ENCODE measurements at regions not wholly inside any gene's neighbourhood (a gene's known extent, or its start where the extent isn't known, plus 50 kb on each side); places are given as distances from the start of the nearest gene placed in this dataset.

- Mint-ChIP-seq H3K36me3 (ENCODE audit: low read depth) (no peaks in the 10 kb centered on the region), H3K4me3 (no peak overlapping the region), H3K4me1 (peaks cover 7% of the 10 kb centered on the region; the same call in 1 of the 3 replicates), H3K27ac (no peak overlapping the region), H3K27me3 (ENCODE audit: insufficient read depth, low read depth, poor library complexity) (peaks cover 11% of the 10 kb centered on the region), H3K9me3 (no peaks in the 10 kb centered on the region; the same call in 2 of the 3 replicates)
- Histone ChIP-seq H3K36me3 (ENCODE audit: insufficient read depth) (no peaks in the 10 kb centered on the region), H3K27ac (ENCODE audit: low read depth) (no peak overlapping the region), H3K4me2 (no peak overlapping the region), H3K27me3 (ENCODE audit: insufficient read depth) (no peaks in the 10 kb centered on the region), H3K4me3 (no peak overlapping the region), H3K79me2 (replicated peaks; ENCODE audit: insufficient read depth) (no peaks in the 10 kb centered on the region), H3K9me2 (ENCODE audit: insufficient read depth) (no peaks in the 10 kb centered on the region; the same call in 1 of the 2 replicates), H2AFZ (no peak overlapping the region), H3K4me1 (ENCODE audit: insufficient read depth) (no peaks in the 10 kb centered on the region), H4K20me1 (replicated peaks; ENCODE audit: insufficient read depth) (no peaks in the 10 kb centered on the region), H3F3A (replicated peaks; ENCODE audit: low read depth) (no peaks in the 10 kb centered on the region)
- ATAC-seq (no peak), DNase-seq (ENCODE audit: low spot score) (no peak)
- no peak for TF ChIP-seq NANOG (IDR thresholded peaks at IDR 0.05; ENCODE audit: borderline replicate concordance)
- TF ChIP-seq ZNF114 (CRISPR knock-in tag; IDR thresholded peaks at IDR 0.05): no peak
- TF ChIP-seq, protein P1, sequence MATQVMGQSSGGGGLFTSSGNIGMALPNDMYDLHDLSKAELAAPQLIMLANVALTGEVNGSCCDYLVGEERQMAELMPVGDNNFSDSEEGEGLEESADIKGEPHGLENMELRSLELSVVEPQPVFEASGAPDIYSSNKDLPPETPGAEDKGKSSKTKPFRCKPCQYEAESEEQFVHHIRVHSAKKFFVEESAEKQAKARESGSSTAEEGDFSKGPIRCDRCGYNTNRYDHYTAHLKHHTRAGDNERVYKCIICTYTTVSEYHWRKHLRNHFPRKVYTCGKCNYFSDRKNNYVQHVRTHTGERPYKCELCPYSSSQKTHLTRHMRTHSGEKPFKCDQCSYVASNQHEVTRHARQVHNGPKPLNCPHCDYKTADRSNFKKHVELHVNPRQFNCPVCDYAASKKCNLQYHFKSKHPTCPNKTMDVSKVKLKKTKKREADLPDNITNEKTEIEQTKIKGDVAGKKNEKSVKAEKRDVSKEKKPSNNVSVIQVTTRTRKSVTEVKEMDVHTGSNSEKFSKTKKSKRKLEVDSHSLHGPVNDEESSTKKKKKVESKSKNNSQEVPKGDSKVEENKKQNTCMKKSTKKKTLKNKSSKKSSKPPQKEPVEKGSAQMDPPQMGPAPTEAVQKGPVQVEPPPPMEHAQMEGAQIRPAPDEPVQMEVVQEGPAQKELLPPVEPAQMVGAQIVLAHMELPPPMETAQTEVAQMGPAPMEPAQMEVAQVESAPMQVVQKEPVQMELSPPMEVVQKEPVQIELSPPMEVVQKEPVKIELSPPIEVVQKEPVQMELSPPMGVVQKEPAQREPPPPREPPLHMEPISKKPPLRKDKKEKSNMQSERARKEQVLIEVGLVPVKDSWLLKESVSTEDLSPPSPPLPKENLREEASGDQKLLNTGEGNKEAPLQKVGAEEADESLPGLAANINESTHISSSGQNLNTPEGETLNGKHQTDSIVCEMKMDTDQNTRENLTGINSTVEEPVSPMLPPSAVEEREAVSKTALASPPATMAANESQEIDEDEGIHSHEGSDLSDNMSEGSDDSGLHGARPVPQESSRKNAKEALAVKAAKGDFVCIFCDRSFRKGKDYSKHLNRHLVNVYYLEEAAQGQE (IDR thresholded peaks at IDR 0.05; ENCODE audit: unreplicated experiment): no peak
- no peak for TF ChIP-seq ZNF331 (CRISPR knock-in tag; IDR thresholded peaks at IDR 0.05; ENCODE audit: low read depth)
These were observed 333.7 kb downstream of the DYSF start for GRCh38 chr2:71787108-71787415.

DNA sequence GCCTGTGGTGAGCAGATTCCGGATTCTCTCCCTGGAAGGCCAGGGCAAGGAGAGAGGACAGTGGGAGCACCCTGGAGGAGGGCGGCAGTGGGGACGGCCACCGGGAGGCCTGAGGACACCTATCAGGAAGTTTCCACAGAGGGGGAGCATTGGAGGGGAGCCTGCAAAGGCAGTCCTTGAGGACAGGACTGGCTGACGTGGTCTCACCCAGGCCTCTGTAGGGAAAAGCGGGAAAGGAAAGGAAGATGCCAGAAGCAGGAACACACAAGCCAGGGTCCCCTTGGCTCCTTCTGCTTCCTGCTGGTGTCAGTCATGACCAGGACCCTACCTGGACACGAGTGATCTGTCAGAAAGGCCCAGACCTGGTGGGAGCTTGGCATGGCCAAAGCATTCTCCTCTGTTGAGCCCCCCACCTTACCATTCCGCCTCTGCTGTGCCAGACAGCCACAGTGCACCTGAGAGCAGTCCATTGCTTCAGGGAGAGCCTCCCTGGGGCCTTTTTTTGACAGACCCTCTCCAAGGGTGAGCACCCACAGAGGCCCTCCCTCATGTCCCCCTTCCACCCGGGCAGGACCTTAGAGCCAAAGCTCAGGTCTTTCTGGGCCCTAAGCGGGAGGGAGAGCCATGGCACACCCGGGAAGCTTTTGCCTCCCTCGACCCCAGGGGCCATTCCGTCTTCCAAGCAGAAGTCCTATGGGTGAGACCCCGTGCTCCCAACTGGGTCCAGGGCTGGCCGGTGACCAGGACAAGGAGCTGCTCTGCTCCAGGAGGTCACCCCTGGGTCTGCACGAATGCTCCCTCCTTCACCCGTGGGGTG lies 333.1 kb downstream of the DYSF start:
- TF ChIP-seq, protein P1 (IDR thresholded peaks at IDR 0.05; ENCODE audit: unreplicated experiment): no peak
- no peak for TF ChIP-seq EZH2 (IDR thresholded peaks at IDR 0.05; ENCODE audit: low read depth, unreplicated experiment)
- TF ChIP-seq POLR2AphosphoS5 (IDR thresholded peaks at IDR 0.05; ENCODE audit: low read depth): no peak
- TF ChIP-seq STAT1 (IDR thresholded peaks at IDR 0.05; ENCODE audit: unreplicated experiment): no peak
- no peak for TF ChIP-seq ZNF331 (CRISPR knock-in tag; IDR thresholded peaks at IDR 0.05; ENCODE audit: low read depth)
- no peak for TF ChIP-seq EZH2phosphoT487 (IDR thresholded peaks at IDR 0.05; ENCODE audit: unreplicated experiment)
- TF ChIP-seq ZNF114 (CRISPR knock-in tag; IDR thresholded peaks at IDR 0.05): no peak
- TF ChIP-seq JUNB (IDR thresholded peaks at IDR 0.05; ENCODE audit: unreplicated experiment): no peak
- ATAC-seq (no peak), DNase-seq (ENCODE audit: low spot score) (no peak)
- no peaks in the 10 kb centered on the region for H3F3A ChIP-seq (replicated peaks; ENCODE audit: low read depth)
- no peak overlapping the region for H3K4me2 ChIP-seq
- Mint-ChIP-seq H3K27ac (no peak overlapping the region), H3K4me1 (peaks cover 7% of the 10 kb centered on the region; the same call in 1 of the 3 replicates), H3K27me3 (ENCODE audit: insufficient read depth, low read depth, poor library complexity) (peaks cover 11% of the 10 kb centered on the region), H3K9me3 (no peaks in the 10 kb centered on the region; the same call in 2 of the 3 replicates), H3K4me3 (no peak overlapping the region), H3K36me3 (ENCODE audit: low read depth) (no peaks in the 10 kb centered on the region)
- no peaks in the 10 kb centered on the region for H3K4me1 ChIP-seq (ENCODE audit: insufficient read depth)
- H3K9me2 ChIP-seq (ENCODE audit: insufficient read depth): no peaks in the 10 kb centered on the region; the same call in 1 of the 2 replicates
- no peak overlapping the region for H3K4me3 ChIP-seq
- H3K36me3 ChIP-seq (ENCODE audit: insufficient read depth): no peaks in the 10 kb centered on the region
- H4K20me1 ChIP-seq (replicated peaks; ENCODE audit: insufficient read depth): no peaks in the 10 kb centered on the region
- no peaks in the 10 kb centered on the region for H3K79me2 ChIP-seq (replicated peaks; ENCODE audit: insufficient read depth)
- no peak overlapping the region for H3K27ac ChIP-seq (ENCODE audit: low read depth)
- H3K27me3 ChIP-seq (ENCODE audit: insufficient read depth): no peaks in the 10 kb centered on the region
- no peak overlapping the region for H2AFZ ChIP-seq
